ENCODE measurements at regions not wholly inside any gene's neighbourhood (a gene's known extent, or its start where the extent isn't known, plus 50 kb on each side); places are given as distances from the start of the nearest gene placed in this dataset.

- TF ChIP-seq NFXL1 (IDR thresholded peaks at IDR 0.05; ENCODE audit: borderline replicate concordance) (no peak), KDM1A (IDR thresholded peaks at IDR 0.05; ENCODE audit: borderline replicate concordance) (no peak), CTCF (IDR thresholded peaks at IDR 0.05 in 2 of 3, conservative IDR thresholded peaks at IDR 0.05 in 1 of 3; ENCODE audit: control insufficient read depth in 2 of 3, extremely low read depth in 1 of 3, insufficient read depth in 1 of 3, low read depth in 3 of 3, low read length in 3 of 3) (no peak), CEBPB (IDR thresholded peaks at IDR 0.05; ENCODE audit: borderline replicate concordance in 1 of 2, low read depth in 2 of 2, low read length in 2 of 2) (no peak), TARDBP (IDR thresholded peaks at IDR 0.05; ENCODE audit: borderline replicate concordance) (no peak), PML (IDR thresholded peaks at IDR 0.05; ENCODE audit: low read length) (no peak), POLR2AphosphoS5 (IDR thresholded peaks at IDR 0.05; ENCODE audit: low read length) (no peak), RFX5 (IDR thresholded peaks at IDR 0.05; ENCODE audit: low read depth, low read length) (no peak), RCOR1 (conservative IDR thresholded peaks at IDR 0.05; ENCODE audit: low read depth, low read length) (no peak), SP1 (IDR thresholded peaks at IDR 0.05; ENCODE audit: low read depth, low read length) (no peak)
- TF ChIP-seq, protein P1, sequence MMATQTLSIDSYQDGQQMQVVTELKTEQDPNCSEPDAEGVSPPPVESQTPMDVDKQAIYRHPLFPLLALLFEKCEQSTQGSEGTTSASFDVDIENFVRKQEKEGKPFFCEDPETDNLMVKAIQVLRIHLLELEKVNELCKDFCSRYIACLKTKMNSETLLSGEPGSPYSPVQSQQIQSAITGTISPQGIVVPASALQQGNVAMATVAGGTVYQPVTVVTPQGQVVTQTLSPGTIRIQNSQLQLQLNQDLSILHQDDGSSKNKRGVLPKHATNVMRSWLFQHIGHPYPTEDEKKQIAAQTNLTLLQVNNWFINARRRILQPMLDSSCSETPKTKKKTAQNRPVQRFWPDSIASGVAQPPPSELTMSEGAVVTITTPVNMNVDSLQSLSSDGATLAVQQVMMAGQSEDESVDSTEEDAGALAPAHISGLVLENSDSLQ (IDR thresholded peaks at IDR 0.05) = no peak
Observed at GRCh38 chr3:161823910-161824309, 327.3 kb downstream of the OTOL1 start.
